ENCODE measurements at regions not wholly inside any gene's neighbourhood (a gene's known extent, or its start where the extent isn't known, plus 50 kb on each side); places are given as distances from the start of the nearest gene placed in this dataset.

GRCh38 chr10:4296161-4296560 is 511.2 kb upstream of the KLF6 start:
- ATAC-seq (no peak), DNase-seq (no peak)
- no peaks in the 10 kb centered on the region for H3K4me1 ChIP-seq (ENCODE audit: control insufficient read depth, insufficient read depth, low read length)
- no peak for TF ChIP-seq CTCF (IDR thresholded peaks at IDR 0.05)
- no peaks in the 10 kb centered on the region for H3K9me3 ChIP-seq (ENCODE audit: control insufficient read depth, insufficient read depth, low read length)
- no peak overlapping the region for H3K4me3 Mint-ChIP-seq
- intact Hi-C loops (cut with micrococcal nuclease), result no loop called here
- no peaks in the 10 kb centered on the region for H3K4me1 Mint-ChIP-seq
- H3K27me3 Mint-ChIP-seq (ENCODE audit: low read depth in 2 of 2), result no peaks in the 10 kb centered on the region
- H3K9me3 Mint-ChIP-seq, result no peaks in the 10 kb centered on the region
- WGBS (ENCODE audit: insufficient coverage), result 99% methylated on average over 5 of the region's 5 CpGs
- H3K27ac Mint-ChIP-seq, result no peak overlapping the region
- H3K4me3 ChIP-seq (ENCODE audit: low read length), result no peak overlapping the region
- no peaks in the 10 kb centered on the region for H3K36me3 ChIP-seq (ENCODE audit: control insufficient read depth, insufficient read depth, low read length)
- H3K27me3 ChIP-seq (ENCODE audit: control insufficient read depth, insufficient read depth, low read length), result no peaks in the 10 kb centered on the region
- H3K27ac ChIP-seq (ENCODE audit: low read length), result no peak overlapping the region
- no peaks in the 10 kb centered on the region for H3K36me3 Mint-ChIP-seq

- DNase-seq, result no peak
- no peak overlapping the region for H3K27ac ChIP-seq (ENCODE audit: low read length)
- no peak overlapping the region for H3K4me3 ChIP-seq (ENCODE audit: low read length)
- Mint-ChIP-seq H3K4me1 (no peaks in the 10 kb centered on the region), H3K9me3 (no peaks in the 10 kb centered on the region), H3K4me3 (no peak overlapping the region), H3K36me3 (no peaks in the 10 kb centered on the region), H3K27me3 (ENCODE audit: low read depth in 2 of 2) (no peaks in the 10 kb centered on the region), H3K27ac (no peak overlapping the region)
- H3K27me3 ChIP-seq (ENCODE audit: control insufficient read depth, insufficient read depth, low read length), result no peaks in the 10 kb centered on the region
- H3K36me3 ChIP-seq (ENCODE audit: control insufficient read depth, insufficient read depth, low read length), result no peaks in the 10 kb centered on the region
- intact Hi-C loops (cut with micrococcal nuclease), result no loop called here
- WGBS (ENCODE audit: insufficient coverage), result 94% methylated on average over 15 of the region's 16 CpGs
- no peaks in the 10 kb centered on the region for H3K9me3 ChIP-seq (ENCODE audit: control insufficient read depth, insufficient read depth, low read length)
- no peak for ATAC-seq
- no peaks in the 10 kb centered on the region for H3K4me1 ChIP-seq (ENCODE audit: control insufficient read depth, insufficient read depth, low read length)
- no peak for TF ChIP-seq CTCF (IDR thresholded peaks at IDR 0.05)
Measured at GRCh38 chr10:4294996-4295792, 510.2 kb upstream of the KLF6 start.

- 90% methylated on average over 3 of the region's 5 CpGs for WGBS (ENCODE audit: insufficient coverage)
Measured at GRCh38 chr10:4294271-4294670, 509.3 kb upstream of the KLF6 start.

More at GRCh38 chr10:4294271-4294670, 509.3 kb upstream of the KLF6 start:
- Mint-ChIP-seq H3K27ac (no peak overlapping the region), H3K4me1 (no peaks in the 10 kb centered on the region), H3K27me3 (ENCODE audit: low read depth in 2 of 2) (no peaks in the 10 kb centered on the region), H3K36me3 (no peaks in the 10 kb centered on the region), H3K9me3 (no peaks in the 10 kb centered on the region), H3K4me3 (no peak overlapping the region)
- Histone ChIP-seq H3K4me3 (ENCODE audit: low read length) (no peak overlapping the region), H3K9me3 (ENCODE audit: control insufficient read depth, insufficient read depth, low read length) (no peaks in the 10 kb centered on the region), H3K27me3 (ENCODE audit: control insufficient read depth, insufficient read depth, low read length) (no peaks in the 10 kb centered on the region), H3K27ac (ENCODE audit: low read length) (no peak overlapping the region), H3K36me3 (ENCODE audit: control insufficient read depth, insufficient read depth, low read length) (no peaks in the 10 kb centered on the region), H3K4me1 (ENCODE audit: control insufficient read depth, insufficient read depth, low read length) (no peaks in the 10 kb centered on the region)
- DNase-seq, result no peak
- no peak for ATAC-seq
- intact Hi-C loops (cut with micrococcal nuclease), result no loop called here
- no peak for TF ChIP-seq CTCF (IDR thresholded peaks at IDR 0.05)

Measured in natural killer cell (primary cell).